ENCODE measurements at regions not wholly inside any gene's neighbourhood (a gene's known extent, or its start where the extent isn't known, plus 50 kb on each side); places are given as distances from the start of the nearest gene placed in this dataset.

- TF ChIP-seq, protein P1, sequence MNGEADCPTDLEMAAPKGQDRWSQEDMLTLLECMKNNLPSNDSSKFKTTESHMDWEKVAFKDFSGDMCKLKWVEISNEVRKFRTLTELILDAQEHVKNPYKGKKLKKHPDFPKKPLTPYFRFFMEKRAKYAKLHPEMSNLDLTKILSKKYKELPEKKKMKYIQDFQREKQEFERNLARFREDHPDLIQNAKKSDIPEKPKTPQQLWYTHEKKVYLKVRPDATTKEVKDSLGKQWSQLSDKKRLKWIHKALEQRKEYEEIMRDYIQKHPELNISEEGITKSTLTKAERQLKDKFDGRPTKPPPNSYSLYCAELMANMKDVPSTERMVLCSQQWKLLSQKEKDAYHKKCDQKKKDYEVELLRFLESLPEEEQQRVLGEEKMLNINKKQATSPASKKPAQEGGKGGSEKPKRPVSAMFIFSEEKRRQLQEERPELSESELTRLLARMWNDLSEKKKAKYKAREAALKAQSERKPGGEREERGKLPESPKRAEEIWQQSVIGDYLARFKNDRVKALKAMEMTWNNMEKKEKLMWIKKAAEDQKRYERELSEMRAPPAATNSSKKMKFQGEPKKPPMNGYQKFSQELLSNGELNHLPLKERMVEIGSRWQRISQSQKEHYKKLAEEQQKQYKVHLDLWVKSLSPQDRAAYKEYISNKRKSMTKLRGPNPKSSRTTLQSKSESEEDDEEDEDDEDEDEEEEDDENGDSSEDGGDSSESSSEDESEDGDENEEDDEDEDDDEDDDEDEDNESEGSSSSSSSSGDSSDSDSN (IDR thresholded peaks at IDR 0.05; ENCODE audit: borderline replicate concordance in 1 of 2, low read depth in 2 of 2, low read length in 2 of 2) = no peak
- TF ChIP-seq DIDO1 (tag; IDR thresholded peaks at IDR 0.05; ENCODE audit: low read depth) = no peak
- TF ChIP-seq ZNF695 (CRISPR knock-in tag; IDR thresholded peaks at IDR 0.05) = no peak
- TF ChIP-seq BACH1 (tag; IDR thresholded peaks at IDR 0.05) = no peak
- no peak for TF ChIP-seq ZNF696 (CRISPR knock-in tag; conservative IDR thresholded peaks at IDR 0.05)
- TF ChIP-seq NCOA2 (IDR thresholded peaks at IDR 0.05; ENCODE audit: partially characterized antibody in 2 of 2) = no peak
- no peak for TF ChIP-seq PURB (CRISPR knock-in tag; IDR thresholded peaks at IDR 0.05; ENCODE audit: low read depth)
- no peak for TF ChIP-seq ILF3 (IDR thresholded peaks at IDR 0.05; ENCODE audit: borderline replicate concordance)
- no peak for TF ChIP-seq BRF1 (IDR thresholded peaks at IDR 0.05; ENCODE audit: borderline replicate concordance, extremely low read depth, insufficient read length)
- TF ChIP-seq FOXO4 (CRISPR knock-in tag; IDR thresholded peaks at IDR 0.05) = no peak
- no peak for TF ChIP-seq NFE2 (IDR thresholded peaks at IDR 0.05; ENCODE audit: low read depth)
- TF ChIP-seq DNMT1 (IDR thresholded peaks at IDR 0.05) = no peak
Measured at GRCh38 chr2:55804535-55804934, 110.9 kb upstream of the PNPT1 start (continued).
